OCI-LY7 (cell line): ENCODE measurements at regions not wholly inside any gene's neighbourhood (a gene's known extent, or its start where the extent isn't known, plus 50 kb on each side); places are given as distances from the start of the nearest gene placed in this dataset.

Experiments used
- BruUV-seq: library from RNA; stranded (reverse); fragments of 400-500 nt; replicated peaks from 2 replicates; lab custom pipeline; 2021; lab: Mats Ljungman, UMichigan
- CTCF ChIA-PET: fragments of 300-600 bp; sonication (Branson Sonifier 250); formaldehyde crosslinking; loops from one replicate; lab custom pipeline; 2022; ENCODE audit warnings: antibody characterized with exemption; ENCODE audit not compliant: unreplicated experiment; lab: Charles Lee
- POLR2A ChIA-PET: fragments of 300-600 bp; sonication (Branson Sonifier 250); formaldehyde crosslinking; loops from one replicate; lab custom pipeline; 2022; ENCODE audit warnings: antibody characterized with exemption; lab: Charles Lee
- DNase-seq: peaks from one replicate; pipeline ENCODE4 v3.0.0-alpha.2; 2015; ENCODE audit warnings: low spot score
- H2AFZ ChIP-seq: fragments of 200-600 bp; sonication (generic), shearing (Covaris generic); 2 replicates; pipeline ENCODE4 v1.6.1; 2014; ENCODE audit warnings: mild to moderate bottlenecking, antibody characterized with exemption, low read length, moderate library complexity
- H3K27ac ChIP-seq: fragments of 200-600 bp; sonication (generic); 2 replicates; pipeline ENCODE4 v1.5.1; 2014; ENCODE audit warnings: mixed run types, low read depth, mild to moderate bottlenecking, moderate library complexity, low read length, inconsistent platforms; ENCODE audit not compliant: poor library complexity, severe bottlenecking
- H3K36me3 ChIP-seq: fragments of 200-600 bp; sonication (generic); 2 replicates; pipeline ENCODE4 v1.6.1; 2014; ENCODE audit warnings: mild to moderate bottlenecking, antibody characterized with exemption, low read length, moderate library complexity, mixed read lengths; ENCODE audit not compliant: insufficient read depth
- H3K4me1 ChIP-seq: fragments of 200-600 bp; sonication (generic); 2 replicates; pipeline ENCODE4 v1.5.1; 2014; ENCODE audit warnings: mild to moderate bottlenecking, low read length; ENCODE audit not compliant: insufficient read depth, poor library complexity, severe bottlenecking
- H3K4me2 ChIP-seq: fragments of 200-600 bp; sonication (generic); 2 replicates; pipeline ENCODE4 v1.6.1; 2014; ENCODE audit warnings: mild to moderate bottlenecking, low read length
- H3K4me3 ChIP-seq: fragments of 200-600 bp; sonication (generic); 2 replicates; pipeline ENCODE4 v1.5.1; 2014; ENCODE audit warnings: mild to moderate bottlenecking, low read depth, low read length; ENCODE audit not compliant: poor library complexity, severe bottlenecking
- H3K79me2 ChIP-seq: fragments of 200-600 bp; sonication (generic); 2 replicates; pipeline ENCODE4 v1.6.1; 2016; ENCODE audit warnings: low read depth, mild to moderate bottlenecking, low read length, moderate library complexity, mixed read lengths; ENCODE audit not compliant: insufficient read depth
- H3K9me2 ChIP-seq: fragments of 200-600 bp; sonication (generic); 2 replicates; pipeline ENCODE4 v1.6.1; 2016; ENCODE audit warnings: mild to moderate bottlenecking, low read length, mixed read lengths; ENCODE audit not compliant: insufficient read depth
- H3K9me3 ChIP-seq: fragments of 200-600 bp; sonication (generic); 2 replicates; pipeline ENCODE4 v1.6.1; 2014; ENCODE audit warnings: mild to moderate bottlenecking, mixed run types, low read length, mixed read lengths
- H4K20me1 ChIP-seq: fragments of 200-600 bp; sonication (generic); 2 replicates; pipeline ENCODE4 v1.6.1; 2014; ENCODE audit warnings: mild to moderate bottlenecking, antibody characterized with exemption, low read length, moderate library complexity, mixed read lengths; ENCODE audit not compliant: insufficient read depth
- CTCF ChIP-seq: fragments of 200-600 bp; sonication (generic); conservative IDR thresholded peaks from 2 replicates; pipeline ENCODE4 v1.5.1; 2014; ENCODE audit warnings: mild to moderate bottlenecking, antibody characterized with exemption, low read length, moderate library complexity, mixed read lengths
- EZH2phosphoT487 ChIP-seq: fragments of 200-600 bp; sonication (generic); IDR thresholded peaks from 2 replicates; pipeline ENCODE4 v1.6.1; 2018; ENCODE audit warnings: low read depth, borderline replicate concordance, mild to moderate bottlenecking, mixed run types, antibody characterized with exemption, low read length, moderate library complexity, mixed read lengths
- intact Hi-C: fragments of 100-400 bp; cut with micrococcal nuclease; formaldehyde crosslinking; loops from one replicate; pipeline ENCODE4 v1.10.0; 2022; ENCODE audit not compliant: unreplicated experiment

- H3K27ac ChIP-seq = no peak overlapping the region
- no TSS peak for BruUV-seq
- H3K4me3 ChIP-seq = no peak overlapping the region
- CTCF ChIA-PET = no interaction called here
- no peaks in the 10 kb centered on the region for H3K9me2 ChIP-seq
- H3K36me3 ChIP-seq = no peaks in the 10 kb centered on the region
- H4K20me1 ChIP-seq = no peaks in the 10 kb centered on the region
- no peak for DNase-seq
- no peaks in the 10 kb centered on the region for H3K4me1 ChIP-seq
- no peaks in the 10 kb centered on the region for H3K79me2 ChIP-seq
- TF ChIP-seq EZH2phosphoT487 (no peak), CTCF (no peak)
- no peak overlapping the region for H2AFZ ChIP-seq
- POLR2A ChIA-PET = no interaction called here
- H3K4me2 ChIP-seq = no peak overlapping the region
- H3K9me3 ChIP-seq = no peaks in the 10 kb centered on the region
- intact Hi-C loops = no loop called here
These were observed 100.1 kb downstream of the MAFB start for GRCh38 chr20:40588891-40589290.

GRCh38 chr20:40587038-40587437, 102.0 kb downstream of the MAFB start:
- intact Hi-C loops = no loop called here
- H3K4me1 ChIP-seq = no peaks in the 10 kb centered on the region
- no peak for DNase-seq
- no peaks in the 10 kb centered on the region for H3K79me2 ChIP-seq
- H2AFZ ChIP-seq = no peak overlapping the region
- TF ChIP-seq CTCF (no peak), EZH2phosphoT487 (no peak)
- no TSS peak for BruUV-seq
- H3K9me2 ChIP-seq = no peaks in the 10 kb centered on the region
- no peak overlapping the region for H3K27ac ChIP-seq
- POLR2A ChIA-PET = no interaction called here
- H3K36me3 ChIP-seq = no peaks in the 10 kb centered on the region
- H4K20me1 ChIP-seq = no peaks in the 10 kb centered on the region
- no peak overlapping the region for H3K4me2 ChIP-seq
- H3K4me3 ChIP-seq = no peak overlapping the region
- CTCF ChIA-PET = no interaction called here
- no peaks in the 10 kb centered on the region for H3K9me3 ChIP-seq

- Histone ChIP-seq H4K20me1 (no peaks in the 10 kb centered on the region), H3K27ac (no peak overlapping the region), H3K9me3 (no peaks in the 10 kb centered on the region), H3K4me1 (no peaks in the 10 kb centered on the region), H3K79me2 (no peaks in the 10 kb centered on the region), H3K4me3 (no peak overlapping the region), H3K4me2 (no peak overlapping the region), H2AFZ (no peak overlapping the region), H3K9me2 (no peaks in the 10 kb centered on the region), H3K36me3 (no peaks in the 10 kb centered on the region)
- DNase-seq = no peak
- no TSS peak for BruUV-seq
- intact Hi-C loops = no loop called here
- TF ChIP-seq CTCF (no peak), EZH2phosphoT487 (no peak)
- ChIA-PET POLR2A (no interaction called here), CTCF (no interaction called here)
These were observed 104.8 kb downstream of the MAFB start for GRCh38 chr20:40584130-40584809.
